ENCODE measurements at regions not wholly inside any gene's neighbourhood (a gene's known extent, or its start where the extent isn't known, plus 50 kb on each side); places are given as distances from the start of the nearest gene placed in this dataset.

DNA sequence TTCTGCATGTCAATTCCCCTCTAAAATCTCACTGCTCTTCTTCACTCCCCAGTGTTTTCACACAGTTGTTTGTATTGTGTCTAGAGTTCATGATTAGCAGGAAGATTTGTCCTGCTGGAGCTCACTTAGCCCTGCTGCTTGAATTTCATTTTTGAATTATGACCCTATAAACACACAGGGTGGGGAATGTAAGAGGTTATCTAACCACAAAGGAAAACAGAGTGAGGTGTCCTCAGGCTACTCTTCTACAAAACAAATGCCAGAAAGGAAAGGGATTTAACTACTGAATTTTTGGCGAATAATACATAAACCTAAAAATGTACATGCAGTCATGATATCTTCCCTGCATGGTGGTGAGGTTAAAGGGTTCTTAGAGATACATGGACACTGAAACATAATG lies 215.1 kb upstream of the CNTN4 start:
- DNase-seq (ENCODE audit: low read depth), result peak; percentile 6
- in situ Hi-C loops (cut with HindIII; ENCODE audit: low pct_unique_long_range_greater_than_20kb, low sequenced_read_pairs), result no loop called here

DNA sequence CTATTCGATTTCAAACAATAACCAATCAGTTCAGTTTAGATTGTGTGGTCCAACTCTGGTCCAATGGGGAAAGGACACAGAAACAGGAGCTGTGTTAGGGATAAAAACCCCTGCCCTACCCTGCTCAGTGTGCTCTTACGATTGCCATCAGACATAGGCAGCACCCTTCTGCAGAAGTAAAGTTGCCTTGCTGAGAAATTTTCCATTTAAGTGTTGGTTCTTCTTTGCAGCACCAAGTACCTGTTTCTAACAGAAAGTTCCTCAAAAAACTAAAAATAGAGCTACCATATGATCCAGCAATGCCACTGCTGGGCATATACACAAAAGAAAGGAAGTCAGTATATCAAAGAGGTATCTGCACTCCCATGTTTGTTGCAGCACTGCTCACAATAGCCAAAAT lies 206.2 kb upstream of the CNTN4 start:
- no peak for DNase-seq (ENCODE audit: low read depth)
- in situ Hi-C loops (cut with HindIII; ENCODE audit: low pct_unique_long_range_greater_than_20kb, low sequenced_read_pairs), result no loop called here

DNA sequence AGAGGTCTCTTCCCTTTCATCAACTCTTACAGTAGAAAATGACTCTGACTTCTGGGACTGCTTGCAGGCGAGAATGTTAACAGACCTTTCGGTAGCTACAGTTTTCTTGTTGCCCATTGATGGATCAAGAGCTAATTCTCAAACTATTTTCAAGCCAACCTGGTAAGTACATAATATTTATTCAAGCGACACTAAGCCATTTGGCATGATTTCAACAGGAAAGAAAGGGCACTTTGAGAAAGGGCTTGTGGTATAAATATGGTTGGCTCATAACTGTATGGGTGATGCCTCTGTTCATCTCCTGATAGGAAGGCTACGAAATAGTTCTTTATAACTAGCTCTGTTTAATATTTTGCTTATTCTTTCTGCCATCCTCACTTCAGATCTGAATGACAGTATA lies 196.2 kb upstream of the CNTN4 start:
- in situ Hi-C loops (cut with HindIII; ENCODE audit: low pct_unique_long_range_greater_than_20kb, low sequenced_read_pairs), result no loop called here
- no peak for DNase-seq (ENCODE audit: low read depth)

DNA sequence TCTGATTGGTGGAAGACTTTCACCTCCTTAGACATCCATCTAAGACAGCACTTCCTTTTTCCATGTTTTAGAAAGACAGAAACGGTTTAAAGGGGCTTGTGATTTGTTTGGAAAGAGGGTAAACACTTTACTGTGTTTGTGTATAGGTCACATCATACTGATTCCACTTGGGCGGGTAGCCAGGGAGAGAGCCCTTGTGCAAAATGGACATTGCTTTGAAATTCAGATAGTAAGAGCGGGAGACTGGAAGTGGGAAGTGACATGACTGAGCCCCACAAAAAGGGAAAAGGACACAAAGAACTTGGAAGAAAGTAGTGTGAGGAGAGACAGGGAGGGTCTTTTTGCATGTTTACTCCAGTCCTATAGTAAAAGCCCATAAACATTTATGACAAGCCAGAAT lies 195.6 kb upstream of the CNTN4 start:
- DNase-seq (ENCODE audit: low read depth), result no peak
- in situ Hi-C loops (cut with HindIII; ENCODE audit: low pct_unique_long_range_greater_than_20kb, low sequenced_read_pairs), result no loop called here

DNA sequence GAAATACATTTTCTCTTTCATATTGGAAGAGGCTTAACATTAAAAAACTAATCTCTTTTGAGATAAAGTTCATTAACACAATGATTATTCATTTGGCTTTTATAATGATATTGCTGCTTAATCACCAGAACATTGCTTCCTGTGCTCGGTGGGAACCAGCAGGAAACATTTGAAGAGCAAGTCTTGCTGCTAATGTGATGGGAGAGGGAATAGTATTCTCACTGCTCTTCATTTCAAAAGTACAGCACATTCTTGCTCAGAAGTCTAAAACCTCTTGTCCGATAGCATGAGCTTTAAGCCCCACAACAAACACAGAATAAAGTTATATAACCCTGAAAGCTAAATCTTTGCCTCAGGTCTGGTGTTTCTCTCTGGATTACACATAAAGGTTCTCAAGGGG lies 190.8 kb upstream of the CNTN4 start:
- no peak for DNase-seq (ENCODE audit: low read depth)
- in situ Hi-C loops (cut with HindIII; ENCODE audit: low pct_unique_long_range_greater_than_20kb, low sequenced_read_pairs), result no loop called here

DNA sequence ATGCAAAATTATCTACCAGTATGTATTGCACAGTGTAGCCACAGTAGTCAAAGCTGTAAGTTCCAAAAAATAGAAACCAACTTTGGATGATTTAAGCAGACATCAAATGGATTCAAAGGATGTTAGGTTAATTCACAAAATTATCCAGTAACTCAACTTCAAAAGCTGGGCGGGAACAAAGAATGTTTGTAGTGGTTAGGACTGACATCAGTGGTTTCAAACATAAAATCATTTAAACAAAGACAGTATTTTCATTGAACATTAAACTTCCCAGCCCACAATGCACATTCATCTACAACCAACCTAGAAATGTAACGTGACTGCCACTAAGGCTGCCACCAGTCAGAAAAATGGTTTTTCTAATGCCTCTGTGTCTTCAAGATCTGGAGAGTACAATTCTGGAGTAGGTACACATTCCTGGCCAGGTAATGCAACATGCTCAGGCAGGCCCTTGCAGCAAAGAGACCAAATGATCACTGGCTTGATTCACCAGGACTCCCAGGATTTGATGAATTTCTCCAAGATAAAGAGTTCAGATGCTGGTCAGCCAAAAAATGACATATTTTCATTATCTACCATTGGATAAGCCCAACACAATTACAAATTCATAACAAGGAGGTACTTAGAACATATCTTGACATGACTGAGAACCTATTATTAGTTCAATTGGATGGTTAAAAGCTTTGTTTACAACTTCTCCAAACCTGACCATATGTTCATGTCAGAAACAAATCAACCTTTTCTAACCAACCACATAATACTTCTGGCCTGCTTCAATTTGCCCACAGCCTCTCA lies 189.8 kb upstream of the CNTN4 start:
- DNase-seq (ENCODE audit: low read depth), result no peak
- in situ Hi-C loops (cut with HindIII; ENCODE audit: low pct_unique_long_range_greater_than_20kb, low sequenced_read_pairs), result no loop called here

DNA sequence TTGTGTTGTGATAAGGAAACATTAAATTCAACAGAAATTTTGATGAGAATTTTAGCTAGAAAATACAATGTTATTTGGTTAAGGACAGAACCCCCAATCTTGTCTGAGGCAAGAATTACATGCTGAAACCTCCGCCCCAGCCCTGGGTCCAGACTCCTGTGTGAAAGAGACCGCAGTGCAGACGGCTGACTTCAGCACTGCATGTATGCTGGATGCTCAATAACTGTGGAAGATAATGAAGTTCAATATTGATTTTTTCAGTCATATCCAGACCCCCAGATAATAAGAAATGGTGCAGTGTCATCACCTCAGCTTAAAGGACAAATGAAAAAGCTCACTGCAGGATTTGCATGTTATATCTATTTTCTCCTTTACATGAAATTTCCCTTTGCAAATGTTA lies 188.3 kb upstream of the CNTN4 start:
- no peak for DNase-seq (ENCODE audit: low read depth)
- in situ Hi-C loops (cut with HindIII; ENCODE audit: low pct_unique_long_range_greater_than_20kb, low sequenced_read_pairs), result no loop called here

DNA sequence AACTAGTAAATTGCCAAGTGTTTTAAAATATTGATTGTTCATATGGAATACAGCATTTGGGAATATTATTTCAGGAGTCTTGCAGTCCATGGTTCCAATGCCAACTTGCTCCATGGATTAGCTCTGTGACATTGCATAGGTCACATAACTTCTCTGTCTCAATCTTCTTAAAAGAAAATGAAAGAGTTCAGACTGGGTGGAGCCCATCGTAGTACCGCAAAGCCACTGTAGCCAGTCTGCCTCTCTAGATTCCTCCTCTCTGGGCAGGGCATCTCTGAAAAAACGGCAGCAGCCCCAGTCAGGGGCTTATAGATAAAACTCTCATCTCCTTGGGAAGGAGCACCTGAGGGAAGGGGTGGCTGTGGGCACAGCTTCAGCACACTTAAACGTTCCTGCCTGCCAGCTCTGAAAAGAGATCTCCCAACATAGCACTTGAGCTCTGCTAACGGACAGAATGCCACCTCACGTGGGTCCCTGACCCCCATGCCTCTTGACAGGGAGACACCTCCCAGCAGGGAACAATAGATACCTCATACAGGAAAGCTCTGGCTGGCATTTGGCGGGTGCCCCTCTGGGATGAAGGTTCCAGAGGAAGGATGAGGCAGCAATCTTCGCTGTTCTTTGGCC lies 168.8 kb upstream of the CNTN4 start:
- no peak for DNase-seq (ENCODE audit: low read depth)
- in situ Hi-C loops (cut with HindIII; ENCODE audit: low pct_unique_long_range_greater_than_20kb, low sequenced_read_pairs), result no loop called here

DNA sequence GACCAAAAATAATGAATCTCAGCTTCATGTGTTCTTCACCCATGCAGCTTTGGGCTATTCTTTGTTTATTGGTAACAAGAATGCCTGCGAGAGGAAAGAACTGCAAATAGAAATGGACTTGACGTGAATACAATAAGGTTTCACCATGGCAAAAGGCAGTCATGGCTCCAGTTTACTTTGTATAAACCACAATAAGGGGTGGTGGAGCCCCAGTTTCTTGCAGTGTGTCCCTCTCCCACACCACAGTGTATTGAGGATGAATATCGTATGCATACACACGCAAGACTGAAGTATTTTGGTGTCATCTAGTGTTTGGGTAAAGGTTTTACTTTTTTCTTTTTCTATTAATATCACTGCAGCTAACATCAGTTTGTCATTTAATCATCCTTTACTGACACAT lies 159.7 kb upstream of the CNTN4 start:
- in situ Hi-C loops (cut with HindIII; ENCODE audit: low pct_unique_long_range_greater_than_20kb, low sequenced_read_pairs), result no loop called here

DNA sequence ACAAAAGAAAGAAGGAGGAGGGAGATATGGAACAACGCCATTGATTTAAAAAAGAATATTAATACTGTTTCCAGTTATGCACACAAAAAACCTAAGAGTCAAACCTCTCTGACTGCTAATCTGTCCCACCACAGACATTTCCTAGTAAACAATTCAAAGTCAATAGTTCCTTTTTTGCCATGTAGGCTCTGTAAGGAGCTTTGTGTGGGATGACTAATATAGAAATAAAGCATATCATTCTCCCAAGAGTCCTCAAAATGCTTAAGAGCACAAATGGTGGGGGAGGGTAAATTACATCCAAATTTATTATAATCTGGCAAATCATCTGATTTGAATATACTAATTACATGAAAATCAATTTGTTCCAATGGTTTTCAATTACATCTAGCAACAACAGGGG lies 155.9 kb upstream of the CNTN4 start:
- in situ Hi-C loops (cut with HindIII; ENCODE audit: low pct_unique_long_range_greater_than_20kb, low sequenced_read_pairs), result no loop called here
- DNase-seq (ENCODE audit: low read depth), result no peak

More for the DNA sequence above, 159.7 kb upstream of the CNTN4 start:
- no peak for DNase-seq (ENCODE audit: low read depth)

DNA sequence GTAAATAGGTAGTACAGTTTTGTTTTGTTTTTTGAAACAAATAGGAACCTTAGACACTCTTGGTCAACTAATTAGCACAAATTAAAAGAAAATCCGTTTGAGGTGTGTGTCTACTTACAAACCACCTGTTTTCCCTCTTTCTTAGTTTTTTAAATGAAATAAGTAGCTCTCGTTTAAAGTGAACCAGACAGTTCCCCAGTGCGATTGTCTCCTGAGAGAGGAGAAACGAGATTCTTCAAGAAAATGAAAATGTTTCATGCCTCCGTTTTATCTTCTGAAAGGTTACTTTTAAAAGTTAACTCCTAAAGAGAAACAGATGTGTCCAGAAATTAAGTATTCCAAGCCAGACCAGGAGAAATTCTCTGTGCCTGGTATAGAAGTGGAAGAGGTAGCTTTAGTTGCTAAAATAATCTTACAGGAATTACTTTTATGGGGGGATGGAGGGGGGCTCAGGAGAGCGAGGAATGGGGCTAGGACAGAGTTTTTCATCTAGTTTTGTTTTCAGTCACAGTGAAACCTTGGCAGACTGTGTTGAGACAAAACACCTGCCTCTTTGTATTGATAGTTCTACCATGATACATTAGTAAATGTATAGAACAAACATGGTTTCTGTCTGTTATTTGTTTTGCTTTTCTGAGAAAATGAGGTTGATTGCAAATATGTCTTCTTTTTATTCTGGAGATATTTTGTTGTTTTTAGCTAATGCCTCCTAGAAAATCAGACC lies 155.1 kb upstream of the CNTN4 start:
- DNase-seq (ENCODE audit: low read depth), result no peak
- in situ Hi-C loops (cut with HindIII; ENCODE audit: low pct_unique_long_range_greater_than_20kb, low sequenced_read_pairs), result no loop called here

DNA sequence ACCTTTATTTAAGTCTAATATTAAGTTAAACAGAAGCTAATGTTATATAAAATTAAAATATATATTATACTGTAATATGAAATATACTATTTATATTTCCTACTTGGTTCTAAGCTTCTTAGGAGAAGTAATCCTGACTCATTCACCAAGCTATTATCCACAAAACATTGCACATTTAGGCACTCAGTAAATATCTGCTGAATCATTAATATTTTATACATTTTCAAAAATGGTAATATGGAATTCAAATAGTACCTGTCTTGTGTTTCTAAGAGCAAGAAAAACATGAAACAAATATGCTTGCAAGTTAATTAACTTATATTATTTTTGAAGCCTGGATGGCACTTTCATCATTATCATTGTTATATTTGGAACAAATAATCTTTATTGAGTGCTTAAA lies 153.0 kb upstream of the CNTN4 start:
- no peak for DNase-seq (ENCODE audit: low read depth)
- in situ Hi-C loops (cut with HindIII; ENCODE audit: low pct_unique_long_range_greater_than_20kb, low sequenced_read_pairs), result no loop called here

DNA sequence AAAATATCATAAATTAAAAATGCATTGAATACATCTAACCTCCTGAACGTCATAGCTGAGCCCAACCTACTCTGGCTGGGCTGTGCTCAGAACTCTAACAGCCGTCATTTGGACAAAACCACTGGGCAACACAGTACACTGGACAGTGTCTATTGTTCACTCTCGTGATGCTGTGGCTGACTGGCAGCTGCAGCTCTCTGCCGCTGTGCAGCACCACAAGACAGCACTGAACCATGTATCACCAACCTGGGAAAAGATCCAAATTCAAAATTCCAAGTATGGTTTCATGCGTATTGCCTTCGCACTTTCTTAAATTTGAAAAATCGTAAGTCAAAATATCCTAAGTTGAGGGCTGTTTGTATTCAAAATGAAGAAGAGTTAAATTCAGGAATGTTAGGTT lies 145.1 kb upstream of the CNTN4 start:
- no peak for DNase-seq (ENCODE audit: low read depth)
- in situ Hi-C loops (cut with HindIII; ENCODE audit: low pct_unique_long_range_greater_than_20kb, low sequenced_read_pairs), result no loop called here

DNA sequence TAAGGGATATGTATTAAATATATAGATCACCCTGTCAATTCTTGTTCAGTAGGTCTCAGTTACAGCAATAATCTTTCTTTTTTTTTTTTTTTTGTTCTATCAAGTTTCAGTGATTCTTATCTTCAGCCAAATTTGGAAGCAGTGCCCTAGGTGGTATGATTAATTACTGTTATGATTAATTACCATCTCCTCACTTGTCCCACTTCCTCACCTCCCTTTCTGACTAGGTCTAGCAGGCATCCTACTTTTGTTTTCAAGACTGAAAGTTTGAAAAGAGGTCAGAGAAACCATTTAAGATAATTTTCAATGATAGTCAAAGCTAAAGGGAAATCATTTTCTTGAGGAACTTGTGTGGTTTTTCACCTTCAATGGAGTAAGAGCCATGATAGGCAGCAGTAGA lies 144.0 kb upstream of the CNTN4 start:
- no peak for DNase-seq (ENCODE audit: low read depth)
- in situ Hi-C loops (cut with HindIII; ENCODE audit: low pct_unique_long_range_greater_than_20kb, low sequenced_read_pairs), result no loop called here

DNA sequence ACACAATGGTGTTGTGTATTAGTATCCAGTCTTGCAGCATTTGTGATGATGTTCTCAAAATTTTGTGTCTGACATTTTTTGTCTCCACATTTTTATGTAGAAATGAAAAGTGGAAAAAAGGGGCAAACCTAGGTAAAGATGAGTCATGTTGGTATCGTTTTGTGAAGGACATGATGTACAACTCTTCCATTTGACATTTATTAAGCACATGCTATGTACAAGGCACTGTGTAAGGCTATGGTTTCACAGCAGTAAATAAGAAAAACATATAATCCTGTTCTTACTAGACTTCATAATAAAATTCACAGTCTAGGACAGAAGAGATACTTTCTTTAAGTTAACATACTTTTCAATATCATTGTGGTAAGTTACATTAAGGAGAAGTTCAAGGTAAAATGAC lies 143.5 kb upstream of the CNTN4 start:
- in situ Hi-C loops (cut with HindIII; ENCODE audit: low pct_unique_long_range_greater_than_20kb, low sequenced_read_pairs), result no loop called here
- no peak for DNase-seq (ENCODE audit: low read depth)

DNA sequence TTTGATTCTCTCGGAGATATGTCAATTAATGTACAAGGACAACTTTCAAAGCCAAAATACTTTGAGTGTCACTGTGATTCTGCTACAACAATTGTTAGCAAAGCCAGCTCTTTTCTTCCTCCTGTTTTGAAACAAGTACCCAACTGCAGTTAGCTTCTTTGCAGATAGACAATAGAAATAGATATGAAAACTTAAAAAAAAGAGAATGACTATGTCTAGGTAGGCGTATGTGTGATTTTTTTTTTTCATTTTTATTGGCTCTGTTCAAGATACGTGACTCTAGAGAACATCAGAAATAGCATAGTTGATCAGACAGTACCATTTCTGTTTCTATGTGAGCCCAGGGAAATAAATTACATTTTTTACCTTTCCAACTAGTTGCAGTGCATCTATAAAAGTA lies 142.9 kb upstream of the CNTN4 start:
- no peak for DNase-seq (ENCODE audit: low read depth)
- in situ Hi-C loops (cut with HindIII; ENCODE audit: low pct_unique_long_range_greater_than_20kb, low sequenced_read_pairs), result no loop called here

DNA sequence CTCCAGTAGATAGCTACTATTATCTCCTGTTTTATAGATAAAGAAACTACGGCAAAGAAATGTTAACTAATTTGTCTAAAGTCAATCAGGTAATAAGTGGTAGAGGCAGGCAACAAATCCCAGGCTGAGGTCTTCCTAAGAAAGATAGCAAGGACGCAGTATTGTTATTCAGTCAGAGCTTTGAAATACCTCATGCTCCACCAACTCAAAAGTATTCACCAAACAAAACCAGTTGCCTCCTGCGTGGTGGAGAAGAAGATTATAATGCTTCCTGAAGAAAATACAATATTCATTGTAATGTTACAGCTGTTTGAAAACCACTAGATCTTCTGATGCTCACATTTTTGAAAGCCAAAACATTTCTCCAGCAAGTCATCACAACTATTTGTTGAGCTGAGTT lies 138.2 kb upstream of the CNTN4 start:
- DNase-seq (ENCODE audit: low read depth), result peak; percentile 31
- in situ Hi-C loops (cut with HindIII; ENCODE audit: low pct_unique_long_range_greater_than_20kb, low sequenced_read_pairs), result no loop called here

DNA sequence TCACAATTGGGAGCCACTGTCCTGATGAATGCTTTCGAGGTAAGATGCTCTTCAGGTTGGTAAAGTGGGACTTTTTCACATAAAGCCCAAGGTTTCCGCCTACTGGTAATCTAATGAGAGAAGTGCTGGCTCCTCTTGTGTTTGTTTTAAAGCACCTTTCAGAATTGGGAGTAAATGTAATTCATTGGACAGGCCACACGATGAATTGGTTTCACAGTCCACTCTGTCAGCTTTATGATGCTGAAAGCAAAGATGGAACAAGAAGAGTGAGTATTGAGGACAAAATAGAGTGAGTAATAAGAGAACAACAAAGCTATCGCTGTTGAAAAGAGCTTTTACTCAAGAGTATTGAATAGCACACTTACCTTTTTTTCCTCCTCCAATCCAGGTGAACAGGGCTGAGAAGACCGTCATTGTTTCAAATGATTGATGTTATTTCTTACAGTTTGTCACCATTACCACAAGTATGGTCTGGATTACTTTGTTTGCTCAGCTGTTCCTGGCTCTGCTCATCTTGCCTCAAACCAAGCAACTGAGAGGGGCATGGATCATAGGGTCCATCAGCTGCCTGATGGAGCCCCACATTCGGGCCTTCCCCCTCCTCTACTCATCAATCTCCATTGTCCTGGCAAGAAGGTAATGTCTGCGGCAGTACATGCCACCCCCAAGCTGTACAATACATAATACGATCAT lies 136.1 kb upstream of the CNTN4 start:
- in situ Hi-C loops (cut with HindIII; ENCODE audit: low pct_unique_long_range_greater_than_20kb, low sequenced_read_pairs), result no loop called here
- no peak for DNase-seq (ENCODE audit: low read depth)

DNA sequence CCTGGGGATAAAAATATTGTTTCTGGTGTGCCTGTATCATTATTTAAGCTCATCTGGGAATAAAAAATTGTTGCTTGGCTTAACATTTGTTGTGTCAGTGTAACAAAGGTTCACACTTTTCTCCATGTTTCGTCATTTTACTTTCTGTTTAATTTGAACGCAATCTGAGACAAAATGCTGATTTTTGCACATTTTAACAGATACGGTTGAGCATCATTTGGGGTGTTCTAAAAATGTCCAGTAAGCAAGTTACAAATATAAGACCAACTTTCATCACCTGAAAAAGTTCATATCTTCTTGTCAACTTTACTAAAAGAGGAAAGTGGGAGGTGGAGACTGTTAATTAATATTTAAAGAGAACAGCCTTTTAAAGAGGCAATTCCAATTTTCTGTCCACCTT lies 134.8 kb upstream of the CNTN4 start:
- no peak for DNase-seq (ENCODE audit: low read depth)
- in situ Hi-C loops (cut with HindIII; ENCODE audit: low pct_unique_long_range_greater_than_20kb, low sequenced_read_pairs), result no loop called here

All from Caki2 (cell line).